ENCODE measurements at regions not wholly inside any gene's neighbourhood (a gene's known extent, or its start where the extent isn't known, plus 50 kb on each side); places are given as distances from the start of the nearest gene placed in this dataset.

GRCh38 chr9:105082843-105083242, 154.9 kb upstream of the ABCA1 start:
- no peaks in the 10 kb centered on the region for H3K36me3 ChIP-seq
- DNase-seq: no peak
- TF ChIP-seq POLR2A (IDR thresholded peaks at IDR 0.05) (no peak), CTCF (IDR thresholded peaks at IDR 0.05) (no peak)
- intact Hi-C loops (cut with DNase I): no loop called here
- 71 to 77% methylated on average over 7 of the region's 7 CpGs for WGBS, 2 donors
- no peak overlapping the region for H3K27ac ChIP-seq
- peaks cover 0 to 9% (median 5%) of the 10 kb centered on the region in 3 donors for H3K4me1 ChIP-seq
- H3K27me3 ChIP-seq: peaks cover 0 to 3% (median 0%) of the 10 kb centered on the region in 4 donors
- H3K9me3 ChIP-seq: no peaks in the 10 kb centered on the region
- no peak overlapping the region for H3K4me3 ChIP-seq

GRCh38 chr9:105083256-105083655, 155.3 kb upstream of the ABCA1 start:
- H3K4me1 ChIP-seq: peaks cover 0 to 12% (median 5%) of the 10 kb centered on the region in 3 donors
- no peak overlapping the region for H3K4me3 ChIP-seq
- WGBS, 2 donors: 55 to 66% methylated on average over 2 of the region's 2 CpGs
- DNase-seq: no peak
- no peaks in the 10 kb centered on the region for H3K36me3 ChIP-seq
- H3K9me3 ChIP-seq: no peaks in the 10 kb centered on the region
- TF ChIP-seq CTCF (IDR thresholded peaks at IDR 0.05): no peak
- TF ChIP-seq POLR2A (IDR thresholded peaks at IDR 0.05): no peak
- intact Hi-C loops (cut with DNase I): no loop called here
- no peak overlapping the region for H3K27ac ChIP-seq
- peaks cover 0 to 3% (median 0%) of the 10 kb centered on the region in 4 donors for H3K27me3 ChIP-seq

- no peak overlapping the region for H3K4me3 ChIP-seq
- no peak for DNase-seq
- peaks cover 0 to 15% (median 0%) of the 10 kb centered on the region in 3 donors for H3K4me1 ChIP-seq
- TF ChIP-seq POLR2A (IDR thresholded peaks at IDR 0.05) (no peak), CTCF (IDR thresholded peaks at IDR 0.05) (peak in 4 of 6 experiments; percentile 13 to 36 (median 22))
- H3K27me3 ChIP-seq: peaks cover 0 to 4% (median 0%) of the 10 kb centered on the region in 4 donors
- 21 to 51% methylated on average over 3 to 4 of the region's 4 CpGs for WGBS, 2 donors
- H3K9me3 ChIP-seq: no peaks in the 10 kb centered on the region
- intact Hi-C loops (cut with DNase I): no loop called here
- H3K36me3 ChIP-seq: no peaks in the 10 kb centered on the region
- no peak overlapping the region for H3K27ac ChIP-seq
These were observed 156.2 kb upstream of the SLC44A1 start for GRCh38 chr9:105087910-105088898.

GRCh38 chr9:105089874-105090273, 154.6 kb upstream of the SLC44A1 start:
- TF ChIP-seq CTCF (IDR thresholded peaks at IDR 0.05): no peak
- no peak for TF ChIP-seq POLR2A (IDR thresholded peaks at IDR 0.05)
- WGBS, 2 donors: 82 to 86% methylated on average over 5 of the region's 5 CpGs
- Histone ChIP-seq H3K4me1 (peaks cover 0 to 30% (median 3%) of the 10 kb centered on the region in 3 donors), H3K4me3 (no peak overlapping the region), H3K9me3 (no peaks in the 10 kb centered on the region), H3K27me3 (peaks cover 0 to 4% (median 0%) of the 10 kb centered on the region in 4 donors), H3K27ac (no peak overlapping the region), H3K36me3 (no peaks in the 10 kb centered on the region)
- intact Hi-C loops (cut with DNase I): no loop called here
- no peak for DNase-seq

GRCh38 chr9:105091004-105091640, 153.3 kb upstream of the SLC44A1 start:
- Histone ChIP-seq H3K27me3 (peaks cover 0 to 4% (median 0%) of the 10 kb centered on the region in 4 donors), H3K9me3 (no peaks in the 10 kb centered on the region), H3K36me3 (no peaks in the 10 kb centered on the region), H3K27ac (no peak overlapping the region), H3K4me3 (no peak overlapping the region), H3K4me1 (peaks cover 0 to 30% (median 3%) of the 10 kb centered on the region in 3 donors)
- intact Hi-C loops (cut with DNase I): no loop called here
- TF ChIP-seq POLR2A (IDR thresholded peaks at IDR 0.05) (no peak), CTCF (IDR thresholded peaks at IDR 0.05) (no peak)
- 67 to 72% methylated on average over 3 to 4 of the region's 4 CpGs for WGBS, 2 donors
- DNase-seq: no peak
